Stimulated activated CD8-positive, alpha-beta memory T cell treated with anti-CD3 and anti-CD28 coated beads, Interleukin-7, amount 100 ng/mL, for 24 hours (primary cell): ENCODE measurements at regions not wholly inside any gene's neighbourhood (a gene's known extent, or its start where the extent isn't known, plus 50 kb on each side); places are given as distances from the start of the nearest gene placed in this dataset.
"Not testable (repeated sequence)": the region's sequence is repeated elsewhere in the genome, so short reads cannot be mapped to it uniquely, and the experiment has no call there.

ENCODE experiments used
- DNase-seq: peaks from one replicate; pipeline ENCODE4 v3.0.0-alpha.2; 2020; ENCODE audit warnings: low read depth

- no peak for DNase-seq
Measured at GRCh38 chr7:106583706-106584690, 77.0 kb downstream of the CCDC71L start.

- no peak for DNase-seq
Measured at GRCh38 chr7:106583100-106583499, 77.9 kb downstream of the CCDC71L start.

- no peak for DNase-seq
Measured at GRCh38 chr7:106582365-106582764, 78.6 kb downstream of the CCDC71L start.

- DNase-seq = not testable (repeated sequence)
Measured at GRCh38 chr7:106579086-106579485, 81.9 kb downstream of the CCDC71L start.

GRCh38 chr7:106575138-106575823 is 85.7 kb downstream of the CCDC71L start:
- no peak for DNase-seq

GRCh38 chr7:106573738-106574137 is 87.2 kb downstream of the CCDC71L start:
- no peak for DNase-seq

GRCh38 chr7:106573125-106573663 is 87.8 kb downstream of the CCDC71L start:
- no peak for DNase-seq

- DNase-seq = no peak
Measured at GRCh38 chr7:106572394-106573124, 88.4 kb downstream of the CCDC71L start.

- no peak for DNase-seq
Measured at GRCh38 chr7:106571563-106571962, 89.4 kb downstream of the CCDC71L start.

GRCh38 chr7:106570948-106571418 is 90.0 kb downstream of the CCDC71L start:
- no peak for DNase-seq

- DNase-seq = no peak
Measured at GRCh38 chr7:106570146-106570545, 90.8 kb downstream of the CCDC71L start.

- DNase-seq = no peak
Measured at GRCh38 chr7:106569500-106569929, 91.4 kb downstream of the CCDC71L start.

- no peak for DNase-seq
Measured at GRCh38 chr7:106568680-106569499, 92.1 kb downstream of the CCDC71L start.

- no peak for DNase-seq
Measured at GRCh38 chr7:106568002-106568679, 92.8 kb downstream of the CCDC71L start.

GRCh38 chr7:106567204-106568001 is 93.6 kb downstream of the CCDC71L start:
- not testable (repeated sequence) for DNase-seq

GRCh38 chr7:106566672-106567071 is 94.3 kb downstream of the CCDC71L start:
- DNase-seq = no peak

GRCh38 chr7:106566196-106566595 is 94.8 kb downstream of the CCDC71L start:
- DNase-seq = no peak

- DNase-seq = no peak
Measured at GRCh38 chr7:106565428-106565827, 95.5 kb downstream of the CCDC71L start.

- no peak for DNase-seq
Measured at GRCh38 chr7:106563466-106564150, 97.3 kb downstream of the CCDC71L start.
